Stomach (tissue), 8 donors: ENCODE measurements at regions not wholly inside any gene's neighbourhood (a gene's known extent, or its start where the extent isn't known, plus 50 kb on each side); places are given as distances from the start of the nearest gene placed in this dataset.

Source experiments
- DNase-seq, 2 donors: peaks; one replicate each; pipeline versions ENCODE4 v3.0.0 to v3.0.0-alpha.2; 2013 to 2019
- H3K27ac ChIP-seq, 5 donors: fragments of 200-600 bp in 4 of 5; sonication (generic) in 4 of 5; one replicate each; pipeline ENCODE4 v1.5.1; 2013 to 2019; ENCODE audit warnings: mild to moderate bottlenecking in 1 of 5, moderate library complexity in 1 of 5
- H3K27me3 ChIP-seq, 3 donors: fragments of 200-600 bp; sonication (generic); one replicate each; pipeline ENCODE4 v1.5.1; 2017 to 2019; ENCODE audit warnings: mixed run types in 1 of 3
- H3K36me3 ChIP-seq, 4 donors: fragments of 200-600 bp; sonication (generic); 1 replicate in 3 of 4; 2 replicates in 1 of 4; pipeline ENCODE4 v1.5.1; 2016 to 2019
- H3K4me1 ChIP-seq, 4 donors: fragments of 200-600 bp; sonication (generic); one replicate each; pipeline ENCODE4 v1.5.1; 2016 to 2019
- H3K4me3 ChIP-seq, 4 donors: fragments of 200-600 bp; sonication (generic) in 3 of 4; one replicate each; pipeline ENCODE4 v1.5.1; 2016 to 2019; ENCODE audit warnings: mild to moderate bottlenecking in 1 of 4
- H3K9me3 ChIP-seq, 4 donors: fragments of 200-600 bp; sonication (generic); one replicate each; pipeline ENCODE4 v1.5.1; 2016 to 2019
- EP300 ChIP-seq: sonication (generic); formaldehyde crosslinking; IDR thresholded peaks from one replicate; pipeline ENCODE4 v1.6.1; 2017; ENCODE audit warnings: antibody characterized with exemption
- POLR2A ChIP-seq, 4 donors: fragments of 450-650 bp; IDR thresholded peaks; one replicate each; pipeline ENCODE4 v1.6.1; 2016; ENCODE audit warnings: antibody characterized with exemption in 4 of 4, control low read depth in 2 of 4, mild to moderate bottlenecking in 1 of 4, moderate library complexity in 1 of 4
- POLR2AphosphoS5 ChIP-seq, 3 donors: sonication (generic); formaldehyde crosslinking; IDR thresholded peaks; one replicate each; pipeline ENCODE4 v1.6.1; 2016; ENCODE audit warnings: antibody characterized with exemption in 3 of 3
- WGBS, 5 donors: extraction: QIAGEN DNeasy Blood & Tissue Kit in 3 of 5; methylation state at CpG; one replicate each; pipeline versions ENCODE4 v1.1.5 to v1.1.7; 2013 to 2018; 5-methylcytosine and 5-hydroxymethylcytosine counted together
- intact Hi-C: fragments of 100-400 bp; cut with DNase I; formaldehyde crosslinking; loops from one replicate; pipeline ENCODE4 v1.15.1; 2023; ENCODE audit warnings: low total_unique reads
- TF ChIP-seq, protein P1 (sequence below), 7 experiments: fragments of 450-650 bp in 4 of 7; fragments of 200-600 bp in 3 of 7; sonication (generic) in 3 of 7; IDR thresholded peaks; one replicate each; pipeline ENCODE4 v1.5.1; 2016 to 2019; ENCODE audit warnings: antibody characterized with exemption in 7 of 7, control low read depth in 2 of 7, mild to moderate bottlenecking in 1 of 7
- donor health status: healthy with polysubstance abuse.
- donor health status: Bipolar disorder and iron deficiency.
- donor health status: healthy.

- intact Hi-C loops: no loop called here
- Histone ChIP-seq H3K27ac (no peak overlapping the region), H3K4me1 (no peaks in the 10 kb centered on the region), H3K9me3 (peaks cover 0 to 9% (median 7%) of the 10 kb centered on the region in 4 donors), H3K4me3 (no peak overlapping the region), H3K36me3 (no peaks in the 10 kb centered on the region), H3K27me3 (peaks cover 0 to 29% (median 0%) of the 10 kb centered on the region in 3 donors)
- TF ChIP-seq EP300 (no peak), POLR2AphosphoS5 (IDR thresholded peaks at IDR 0.05) (no peak), POLR2A (IDR thresholded peaks at IDR 0.05) (no peak)
- TF ChIP-seq, protein P1, sequence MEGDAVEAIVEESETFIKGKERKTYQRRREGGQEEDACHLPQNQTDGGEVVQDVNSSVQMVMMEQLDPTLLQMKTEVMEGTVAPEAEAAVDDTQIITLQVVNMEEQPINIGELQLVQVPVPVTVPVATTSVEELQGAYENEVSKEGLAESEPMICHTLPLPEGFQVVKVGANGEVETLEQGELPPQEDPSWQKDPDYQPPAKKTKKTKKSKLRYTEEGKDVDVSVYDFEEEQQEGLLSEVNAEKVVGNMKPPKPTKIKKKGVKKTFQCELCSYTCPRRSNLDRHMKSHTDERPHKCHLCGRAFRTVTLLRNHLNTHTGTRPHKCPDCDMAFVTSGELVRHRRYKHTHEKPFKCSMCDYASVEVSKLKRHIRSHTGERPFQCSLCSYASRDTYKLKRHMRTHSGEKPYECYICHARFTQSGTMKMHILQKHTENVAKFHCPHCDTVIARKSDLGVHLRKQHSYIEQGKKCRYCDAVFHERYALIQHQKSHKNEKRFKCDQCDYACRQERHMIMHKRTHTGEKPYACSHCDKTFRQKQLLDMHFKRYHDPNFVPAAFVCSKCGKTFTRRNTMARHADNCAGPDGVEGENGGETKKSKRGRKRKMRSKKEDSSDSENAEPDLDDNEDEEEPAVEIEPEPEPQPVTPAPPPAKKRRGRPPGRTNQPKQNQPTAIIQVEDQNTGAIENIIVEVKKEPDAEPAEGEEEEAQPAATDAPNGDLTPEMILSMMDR (IDR thresholded peaks at IDR 0.05): no peak
- 65 to 83% (median 74%) methylated on average over 7 to 12 of the region's 12 CpGs for WGBS, 5 donors
- DNase-seq: no peak
Measured at GRCh38 chr11:64428693-64429092, 69.7 kb downstream of the RPS6KA4 start.

GRCh38 chr11:64429970-64430369 lies 71.0 kb downstream of the RPS6KA4 start:
- Histone ChIP-seq H3K27ac (no peak overlapping the region), H3K36me3 (no peaks in the 10 kb centered on the region), H3K9me3 (peaks cover 0 to 9% (median 7%) of the 10 kb centered on the region in 4 donors), H3K27me3 (peaks cover 0 to 36% (median 0%) of the 10 kb centered on the region in 3 donors), H3K4me1 (no peaks in the 10 kb centered on the region), H3K4me3 (no peak overlapping the region)
- TF ChIP-seq, protein P1 (IDR thresholded peaks at IDR 0.05): no peak
- no peak for TF ChIP-seq EP300
- no peak for TF ChIP-seq POLR2A (IDR thresholded peaks at IDR 0.05)
- no peak for TF ChIP-seq POLR2AphosphoS5 (IDR thresholded peaks at IDR 0.05)
- WGBS, 5 donors: 87 to 100% (median 94%) methylated on average over 1 to 12 of the region's 12 CpGs
- intact Hi-C loops: no loop called here
- DNase-seq: no peak

GRCh38 chr11:64430645-64431044 lies 71.7 kb downstream of the RPS6KA4 start:
- intact Hi-C loops: no loop called here

GRCh38 chr11:64436000-64436399 lies 77.0 kb downstream of the RPS6KA4 start:
- Histone ChIP-seq H3K27me3 (peaks cover 0 to 63% (median 8%) of the 10 kb centered on the region in 3 donors), H3K27ac (no peak overlapping the region), H3K4me1 (no peaks in the 10 kb centered on the region), H3K4me3 (no peak overlapping the region), H3K36me3 (no peaks in the 10 kb centered on the region), H3K9me3 (peaks cover 0 to 9% (median 7%) of the 10 kb centered on the region in 4 donors)
- 47 to 63% (median 57%) methylated on average over 4 of the region's 4 CpGs for WGBS, 5 donors
- intact Hi-C loops: no loop called here
- DNase-seq: no peak
- TF ChIP-seq POLR2AphosphoS5 (IDR thresholded peaks at IDR 0.05) (no peak), EP300 (no peak), POLR2A (IDR thresholded peaks at IDR 0.05) (no peak)
- TF ChIP-seq, protein P1 (IDR thresholded peaks at IDR 0.05): no peak

More at GRCh38 chr11:64430645-64431044, 71.7 kb downstream of the RPS6KA4 start:
- no peak for DNase-seq
- WGBS, 5 donors: 37 to 58% (median 38%) methylated on average over 18 of the region's 18 CpGs
- H3K9me3 ChIP-seq: peaks cover 0 to 9% (median 7%) of the 10 kb centered on the region in 4 donors
- H3K27me3 ChIP-seq: peaks cover 0 to 36% (median 0%) of the 10 kb centered on the region in 3 donors
- H3K36me3 ChIP-seq: no peaks in the 10 kb centered on the region
- no peaks in the 10 kb centered on the region for H3K4me1 ChIP-seq
- TF ChIP-seq EP300 (no peak), POLR2A (IDR thresholded peaks at IDR 0.05) (no peak), POLR2AphosphoS5 (IDR thresholded peaks at IDR 0.05) (no peak)
- TF ChIP-seq, protein P1 (IDR thresholded peaks at IDR 0.05): no peak
- H3K27ac ChIP-seq: no peak overlapping the region
- no peak overlapping the region for H3K4me3 ChIP-seq
